ENCODE measurements at regions not wholly inside any gene's neighbourhood (a gene's known extent, or its start where the extent isn't known, plus 50 kb on each side); places are given as distances from the start of the nearest gene placed in this dataset.

GRCh38 chr3:99253963-99254355, 352.5 kb upstream of the DCBLD2 start:
- no peak overlapping the region for H3K27ac Mint-ChIP-seq
- DNase-seq = no peak
- no peaks in the 10 kb centered on the region for H3K9me3 ChIP-seq (ENCODE audit: control insufficient read depth, low read length, poor library complexity, severe bottlenecking)
- H3K4me3 Mint-ChIP-seq = no peak overlapping the region
- H3K27me3 Mint-ChIP-seq = no peaks in the 10 kb centered on the region
- H3K4me1 Mint-ChIP-seq = no peaks in the 10 kb centered on the region
- ATAC-seq = no peak
- no peaks in the 10 kb centered on the region for H3K36me3 Mint-ChIP-seq (ENCODE audit: low read depth)

DNA sequence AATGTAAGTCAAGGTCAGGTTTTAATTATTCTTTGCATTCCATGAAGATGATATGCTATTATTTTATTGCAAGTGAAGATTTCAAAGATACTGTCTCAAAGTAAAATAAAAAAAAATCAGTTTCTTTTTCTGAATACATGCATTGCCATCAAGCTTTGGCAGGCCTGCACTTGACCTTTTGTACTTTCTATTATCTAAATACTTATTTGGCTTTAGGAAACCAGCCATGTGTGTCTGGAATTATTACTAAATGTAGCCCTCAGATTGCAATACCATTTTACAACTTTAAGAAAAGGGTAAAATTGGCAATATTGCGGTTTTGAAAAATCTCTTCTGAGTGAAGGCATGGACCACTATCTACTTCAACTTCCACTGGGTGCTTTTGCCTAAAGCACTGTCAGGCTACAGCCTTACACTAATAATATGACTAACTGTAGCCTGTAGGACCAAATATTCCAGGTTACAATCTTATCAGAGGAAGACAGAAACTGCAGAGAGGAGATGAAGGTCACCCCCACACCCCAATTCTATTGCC, 349.4 kb upstream of the DCBLD2 start:
- Mint-ChIP-seq H3K27ac (no peak overlapping the region), H3K36me3 (ENCODE audit: low read depth) (no peaks in the 10 kb centered on the region), H3K4me1 (no peaks in the 10 kb centered on the region), H3K27me3 (no peaks in the 10 kb centered on the region), H3K4me3 (no peak overlapping the region)
- DNase-seq (no peak), ATAC-seq (no peak)
- H3K9me3 ChIP-seq (ENCODE audit: control insufficient read depth, low read length, poor library complexity, severe bottlenecking) = no peaks in the 10 kb centered on the region

- no peak overlapping the region for H3K4me3 Mint-ChIP-seq
- H3K4me1 Mint-ChIP-seq = no peaks in the 10 kb centered on the region
- H3K27ac Mint-ChIP-seq = no peak overlapping the region
- H3K9me3 ChIP-seq (ENCODE audit: control insufficient read depth, low read length, poor library complexity, severe bottlenecking) = no peaks in the 10 kb centered on the region
- no peaks in the 10 kb centered on the region for H3K27me3 Mint-ChIP-seq
- H3K36me3 Mint-ChIP-seq (ENCODE audit: low read depth) = no peaks in the 10 kb centered on the region
- ATAC-seq (no peak), DNase-seq (no peak)
Observed at GRCh38 chr3:99250272-99250671, 348.8 kb upstream of the DCBLD2 start.

DNA sequence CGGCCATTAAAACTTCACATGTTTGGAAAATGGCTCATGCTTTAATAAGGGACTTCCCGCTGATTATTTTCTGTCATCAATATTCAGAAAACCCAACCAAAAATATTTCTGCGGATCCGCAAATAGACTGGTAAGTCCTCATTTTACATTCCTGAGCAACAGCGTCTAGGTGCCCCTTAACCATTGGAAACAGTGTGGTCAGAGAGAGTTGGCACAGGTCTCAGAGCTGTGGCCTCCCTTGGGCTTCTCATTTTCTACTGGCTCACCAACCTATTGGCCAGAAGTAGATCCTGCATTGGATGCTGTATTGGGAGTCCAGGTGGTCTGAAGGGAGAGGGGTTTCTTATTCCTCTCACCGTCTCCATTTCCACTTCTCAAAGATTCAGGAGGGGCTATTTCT, 348.1 kb upstream of the DCBLD2 start:
- no peaks in the 10 kb centered on the region for H3K9me3 ChIP-seq (ENCODE audit: control insufficient read depth, low read length, poor library complexity, severe bottlenecking)
- Mint-ChIP-seq H3K27ac (no peak overlapping the region), H3K27me3 (no peaks in the 10 kb centered on the region), H3K36me3 (ENCODE audit: low read depth) (no peaks in the 10 kb centered on the region), H3K4me1 (no peaks in the 10 kb centered on the region), H3K4me3 (no peak overlapping the region)
- no peak for DNase-seq
- ATAC-seq = no peak

DNA sequence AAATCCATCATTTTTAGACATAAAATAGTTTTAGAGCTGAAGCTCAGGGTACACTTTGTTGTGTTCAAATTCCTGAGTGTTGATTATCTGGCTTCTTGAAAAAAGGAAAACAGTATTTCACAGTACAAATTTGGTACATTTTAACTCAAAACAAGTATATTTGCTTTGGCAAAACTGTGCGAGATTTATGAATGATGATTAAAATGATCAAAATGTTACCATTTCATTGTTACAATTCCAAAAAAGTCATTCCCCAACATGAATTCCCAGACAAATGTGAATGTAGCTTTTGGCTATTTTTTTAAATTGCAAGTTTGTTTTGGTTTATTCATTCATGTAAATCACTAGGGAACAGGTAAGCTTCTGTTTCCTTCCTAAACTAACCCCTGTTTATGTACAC, 347.4 kb upstream of the DCBLD2 start:
- no peaks in the 10 kb centered on the region for H3K36me3 Mint-ChIP-seq (ENCODE audit: low read depth)
- H3K4me3 Mint-ChIP-seq = no peak overlapping the region
- H3K27me3 Mint-ChIP-seq = no peaks in the 10 kb centered on the region
- H3K9me3 ChIP-seq (ENCODE audit: control insufficient read depth, low read length, poor library complexity, severe bottlenecking) = no peaks in the 10 kb centered on the region
- H3K27ac Mint-ChIP-seq = no peak overlapping the region
- DNase-seq (no peak), ATAC-seq (no peak)
- no peaks in the 10 kb centered on the region for H3K4me1 Mint-ChIP-seq

DNA sequence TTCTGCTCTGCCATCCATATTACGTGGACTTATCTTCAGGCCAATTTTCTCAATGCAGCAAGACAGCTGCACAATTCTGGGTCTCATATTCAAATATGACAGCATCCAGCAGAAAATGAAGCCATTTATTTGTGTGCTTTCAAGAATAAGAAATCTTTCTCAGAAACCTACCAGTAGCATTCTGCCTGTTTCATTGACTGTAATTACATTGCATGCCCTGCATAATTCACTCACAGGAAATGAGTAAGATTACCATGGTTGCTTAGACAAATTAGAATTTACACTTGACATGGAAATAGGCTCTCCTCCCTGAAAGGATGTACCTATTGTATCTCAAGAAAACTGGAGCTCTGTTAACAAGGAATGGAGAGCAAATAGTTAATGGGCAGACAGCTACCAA, 346.6 kb upstream of the DCBLD2 start:
- no peaks in the 10 kb centered on the region for H3K27me3 Mint-ChIP-seq
- no peak overlapping the region for H3K4me3 Mint-ChIP-seq
- H3K27ac Mint-ChIP-seq = no peak overlapping the region
- DNase-seq (no peak), ATAC-seq (no peak)
- H3K9me3 ChIP-seq (ENCODE audit: control insufficient read depth, low read length, poor library complexity, severe bottlenecking) = no peaks in the 10 kb centered on the region
- H3K36me3 Mint-ChIP-seq (ENCODE audit: low read depth) = no peaks in the 10 kb centered on the region
- no peaks in the 10 kb centered on the region for H3K4me1 Mint-ChIP-seq

GRCh38 chr3:99246010-99246654, 344.6 kb upstream of the DCBLD2 start:
- ATAC-seq (no peak), DNase-seq (no peak)
- no peaks in the 10 kb centered on the region for H3K4me1 Mint-ChIP-seq
- no peaks in the 10 kb centered on the region for H3K27me3 Mint-ChIP-seq
- H3K9me3 ChIP-seq (ENCODE audit: control insufficient read depth, low read length, poor library complexity, severe bottlenecking) = no peaks in the 10 kb centered on the region
- H3K36me3 Mint-ChIP-seq (ENCODE audit: low read depth) = no peaks in the 10 kb centered on the region
- H3K4me3 Mint-ChIP-seq = no peak overlapping the region
- H3K27ac Mint-ChIP-seq = no peak overlapping the region

DNA sequence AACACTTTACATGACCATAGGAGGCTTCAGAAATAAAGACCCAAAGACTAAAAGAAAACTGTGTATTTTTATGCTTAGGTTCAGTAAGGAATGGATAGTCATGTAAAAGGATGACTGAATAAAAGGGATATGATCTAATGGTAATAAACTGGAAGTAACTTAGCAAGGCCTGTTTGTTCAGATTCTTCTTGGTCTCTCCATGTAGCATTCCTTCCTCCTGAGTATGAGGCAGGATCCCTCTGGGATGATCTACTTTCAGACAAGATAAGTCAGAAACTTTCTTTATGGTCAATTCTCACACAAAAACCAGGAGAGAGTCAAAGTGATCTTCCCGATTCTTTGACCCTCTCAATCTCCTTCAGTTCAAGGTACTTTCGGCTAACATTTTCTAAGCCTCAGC, 340.8 kb upstream of the DCBLD2 start:
- no peaks in the 10 kb centered on the region for H3K9me3 ChIP-seq (ENCODE audit: control insufficient read depth, low read length, poor library complexity, severe bottlenecking)
- no peak overlapping the region for H3K27ac Mint-ChIP-seq
- ATAC-seq = no peak
- no peaks in the 10 kb centered on the region for H3K4me1 Mint-ChIP-seq
- no peak overlapping the region for H3K4me3 Mint-ChIP-seq
- DNase-seq = no peak
- no peaks in the 10 kb centered on the region for H3K36me3 Mint-ChIP-seq (ENCODE audit: low read depth)
- no peaks in the 10 kb centered on the region for H3K27me3 Mint-ChIP-seq

- H3K9me3 ChIP-seq (ENCODE audit: control insufficient read depth, low read length, poor library complexity, severe bottlenecking) = no peaks in the 10 kb centered on the region
- Mint-ChIP-seq H3K4me3 (no peak overlapping the region), H3K27me3 (no peaks in the 10 kb centered on the region), H3K36me3 (ENCODE audit: low read depth) (no peaks in the 10 kb centered on the region), H3K27ac (no peak overlapping the region), H3K4me1 (no peaks in the 10 kb centered on the region)
- ATAC-seq = no peak
- no peak for DNase-seq
Observed at GRCh38 chr3:99240700-99241099, 339.2 kb upstream of the DCBLD2 start.

DNA sequence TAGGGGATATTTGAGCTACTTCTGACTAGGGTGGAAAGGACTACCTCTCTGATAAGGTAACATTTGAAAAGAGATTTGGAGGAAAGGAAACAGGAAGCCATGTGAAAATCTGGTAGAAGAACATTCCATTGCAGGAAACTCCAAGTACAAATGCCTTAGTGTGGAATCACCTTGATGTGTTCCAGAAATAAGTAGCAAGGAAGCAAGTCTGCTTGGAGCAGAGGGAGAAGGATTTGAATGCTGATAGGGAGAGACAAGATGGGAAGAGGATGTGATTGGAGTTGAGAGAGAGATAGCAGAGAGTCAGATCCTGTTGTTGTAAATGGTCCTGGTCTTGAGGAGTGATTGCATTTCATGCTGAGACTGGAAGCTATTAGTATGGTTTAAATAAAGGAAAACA, 335.1 kb upstream of the DCBLD2 start:
- H3K27me3 Mint-ChIP-seq = no peaks in the 10 kb centered on the region
- H3K36me3 Mint-ChIP-seq (ENCODE audit: low read depth) = no peaks in the 10 kb centered on the region
- H3K9me3 ChIP-seq (ENCODE audit: control insufficient read depth, low read length, poor library complexity, severe bottlenecking) = no peaks in the 10 kb centered on the region
- H3K4me3 Mint-ChIP-seq = no peak overlapping the region
- DNase-seq = no peak
- no peaks in the 10 kb centered on the region for H3K4me1 Mint-ChIP-seq
- H3K27ac Mint-ChIP-seq = no peak overlapping the region
- no peak for ATAC-seq

DNA sequence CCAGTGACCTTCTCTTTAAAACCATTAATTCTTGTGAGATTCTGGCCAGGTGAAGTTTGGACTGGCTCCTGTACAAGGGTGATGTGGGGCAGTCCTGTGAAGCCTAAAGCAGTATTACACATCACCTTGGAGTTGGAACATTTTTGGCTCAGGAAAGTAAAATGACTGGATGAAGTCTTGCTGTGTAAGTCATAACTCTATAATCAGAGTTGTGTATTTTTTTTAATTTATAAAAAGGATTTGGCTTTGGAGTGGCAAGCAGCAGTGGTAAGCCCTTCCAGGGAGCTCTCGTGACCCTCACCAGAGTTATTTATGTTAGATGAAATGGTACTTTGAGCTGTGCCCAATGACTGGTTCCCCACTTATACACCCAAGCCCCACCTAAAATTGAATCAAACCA, 331.2 kb upstream of the DCBLD2 start:
- DNase-seq (no peak), ATAC-seq (no peak)
- H3K4me3 Mint-ChIP-seq = no peak overlapping the region
- H3K27ac Mint-ChIP-seq = no peak overlapping the region
- no peaks in the 10 kb centered on the region for H3K9me3 ChIP-seq (ENCODE audit: control insufficient read depth, low read length, poor library complexity, severe bottlenecking)
- no peaks in the 10 kb centered on the region for H3K27me3 Mint-ChIP-seq
- H3K36me3 Mint-ChIP-seq (ENCODE audit: low read depth) = no peaks in the 10 kb centered on the region
- no peaks in the 10 kb centered on the region for H3K4me1 Mint-ChIP-seq

- Mint-ChIP-seq H3K4me1 (no peaks in the 10 kb centered on the region), H3K27me3 (no peaks in the 10 kb centered on the region), H3K4me3 (no peak overlapping the region), H3K27ac (no peak overlapping the region), H3K36me3 (ENCODE audit: low read depth) (no peaks in the 10 kb centered on the region)
- no peak for DNase-seq
- no peaks in the 10 kb centered on the region for H3K9me3 ChIP-seq (ENCODE audit: control insufficient read depth, low read length, poor library complexity, severe bottlenecking)
- ATAC-seq = no peak
Observed at GRCh38 chr3:99218468-99218867, 317.0 kb upstream of the DCBLD2 start.

DNA sequence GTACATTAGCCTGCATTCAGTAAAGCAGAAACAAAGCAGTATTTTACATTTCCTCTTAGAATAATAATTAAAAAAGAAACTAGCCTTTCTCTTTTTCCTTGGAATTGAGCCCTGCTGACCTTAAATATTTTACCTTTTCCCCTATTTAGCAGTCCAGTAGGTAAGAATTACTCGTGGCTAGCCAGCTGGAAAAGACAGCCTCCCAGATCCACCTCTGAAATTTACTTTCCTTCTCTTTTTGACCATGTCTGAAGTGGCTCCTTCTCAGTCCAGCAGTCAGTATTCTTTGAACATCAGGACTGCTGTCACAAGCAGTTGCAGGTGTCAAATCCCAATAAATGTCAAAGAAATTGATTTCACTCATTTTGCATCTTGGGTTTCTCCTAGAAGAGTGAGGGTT, 311.5 kb upstream of the DCBLD2 start:
- no peaks in the 10 kb centered on the region for H3K4me1 Mint-ChIP-seq
- no peaks in the 10 kb centered on the region for H3K27me3 Mint-ChIP-seq
- H3K36me3 Mint-ChIP-seq (ENCODE audit: low read depth) = no peaks in the 10 kb centered on the region
- ATAC-seq (no peak), DNase-seq (no peak)
- no peak overlapping the region for H3K4me3 Mint-ChIP-seq
- no peaks in the 10 kb centered on the region for H3K9me3 ChIP-seq (ENCODE audit: control insufficient read depth, low read length, poor library complexity, severe bottlenecking)
- H3K27ac Mint-ChIP-seq = no peak overlapping the region

DNA sequence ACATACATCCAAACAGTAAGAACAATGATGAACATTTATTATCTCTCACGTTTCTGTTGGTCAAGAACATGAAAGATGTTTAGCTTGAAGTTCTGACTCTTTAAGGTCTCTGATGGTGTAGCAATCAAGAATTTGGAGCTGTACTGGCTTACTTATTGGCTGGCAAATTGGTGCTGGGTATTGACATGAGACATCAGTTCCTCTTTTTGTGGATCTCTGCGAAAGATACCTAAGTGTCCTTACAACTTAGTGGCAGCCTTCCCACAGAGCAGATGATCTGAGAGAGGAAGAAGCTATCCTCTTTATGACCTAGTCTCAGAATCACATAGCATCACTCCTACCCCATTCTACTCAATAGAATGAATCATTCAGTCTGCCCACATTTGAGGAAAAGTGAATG, 309.8 kb upstream of the DCBLD2 start:
- Mint-ChIP-seq H3K4me1 (no peaks in the 10 kb centered on the region), H3K36me3 (ENCODE audit: low read depth) (no peaks in the 10 kb centered on the region), H3K4me3 (no peak overlapping the region), H3K27ac (no peak overlapping the region), H3K27me3 (no peaks in the 10 kb centered on the region)
- ATAC-seq (no peak), DNase-seq (no peak)
- no peaks in the 10 kb centered on the region for H3K9me3 ChIP-seq (ENCODE audit: control insufficient read depth, low read length, poor library complexity, severe bottlenecking)

All from T-helper 17 cell (primary cell).